GM23338 (cell line): ENCODE measurements at regions not wholly inside any gene's neighbourhood (a gene's known extent, or its start where the extent isn't known, plus 50 kb on each side); places are given as distances from the start of the nearest gene placed in this dataset.
A peak's percentile ranks its signal among the peaks of the same experiment; 100 is the strongest.

ENCODE experiments used
- ATAC-seq: fragments of 200-7000 bp; cut with Tn5 transposase; 3 replicates; pipeline ENCODE4 v1.9.1; 2020
- DNase-seq: peaks from one replicate; pipeline ENCODE4 v3.0.0-alpha.2; 2015; ENCODE audit warnings: low spot score
- H2AFZ ChIP-seq: fragments of 200-600 bp; sonication (generic); 2 replicates; pipeline ENCODE4 v1.8.0; 2016; ENCODE audit warnings: antibody characterized with exemption, mild to moderate bottlenecking, moderate library complexity
- H3F3A ChIP-seq: fragments of 200-600 bp; sonication (generic); replicated peaks from 2 replicates; pipeline ENCODE4 v1.8.0; 2017; ENCODE audit warnings: antibody characterized with exemption, mixed run types, low read depth
- H3K27ac ChIP-seq: fragments of 200-600 bp; sonication (generic); 2 replicates; pipeline ENCODE4 v1.6.1; 2016; ENCODE audit warnings: low read depth
- H3K27me3 ChIP-seq: fragments of 200-600 bp; sonication (generic); 2 replicates; pipeline ENCODE4 v1.8.0; 2016; ENCODE audit warnings: mild to moderate bottlenecking, mixed run types, moderate library complexity; ENCODE audit not compliant: insufficient read depth
- H3K36me3 ChIP-seq: fragments of 200-600 bp; sonication (generic); 2 replicates; pipeline ENCODE4 v1.8.0; 2016; ENCODE audit warnings: mild to moderate bottlenecking; ENCODE audit not compliant: insufficient read depth
- H3K4me1 ChIP-seq: fragments of 200-600 bp; sonication (generic); 2 replicates; pipeline ENCODE4 v1.8.0; 2016; ENCODE audit warnings: mild to moderate bottlenecking, moderate library complexity; ENCODE audit not compliant: insufficient read depth
- H3K4me2 ChIP-seq: fragments of 200-600 bp; sonication (generic); 2 replicates; pipeline ENCODE4 v1.7.1; 2017; ENCODE audit warnings: mixed run types
- H3K4me3 ChIP-seq: fragments of 200-600 bp; sonication (generic); 2 replicates; pipeline ENCODE4 v1.6.1; 2016; ENCODE audit warnings: mixed run types
- H3K79me2 ChIP-seq: fragments of 200-600 bp; sonication (generic); replicated peaks from 2 replicates; pipeline ENCODE4 v1.8.0; 2017; ENCODE audit warnings: mild to moderate bottlenecking; ENCODE audit not compliant: insufficient read depth
- H3K9me2 ChIP-seq: fragments of 200-600 bp; sonication (generic); 2 replicates; pipeline ENCODE4 v1.8.0; 2017; ENCODE audit not compliant: insufficient read depth
- H4K20me1 ChIP-seq: fragments of 200-600 bp; sonication (generic); replicated peaks from 2 replicates; pipeline ENCODE4 v1.8.0; 2017; ENCODE audit warnings: mild to moderate bottlenecking; ENCODE audit not compliant: insufficient read depth
- H3K27ac Mint-ChIP-seq: 2 replicates; pipeline ENCODE4 v1.8.0; 2020; ENCODE audit warnings: inconsistent platforms, mild to moderate bottlenecking, moderate library complexity, mixed read lengths
- H3K27me3 Mint-ChIP-seq: 3 replicates; pipeline ENCODE4 v1.8.0; 2022; ENCODE audit warnings: low read depth, mild to moderate bottlenecking, moderate library complexity, mixed read lengths, inconsistent platforms; ENCODE audit not compliant: insufficient read depth, poor library complexity
- H3K36me3 Mint-ChIP-seq: 3 replicates; pipeline ENCODE4 v1.8.0; 2021; ENCODE audit warnings: low read depth, mild to moderate bottlenecking, inconsistent platforms, moderate library complexity, mixed read lengths
- H3K4me1 Mint-ChIP-seq: 3 replicates; pipeline ENCODE4 v1.8.0; 2020; ENCODE audit warnings: mild to moderate bottlenecking, inconsistent platforms, mixed read lengths
- H3K4me3 Mint-ChIP-seq: 3 replicates; pipeline ENCODE4 v1.8.0; 2021; ENCODE audit warnings: moderate library complexity, mild to moderate bottlenecking, inconsistent platforms, mixed read lengths
- H3K9me3 Mint-ChIP-seq: 3 replicates; pipeline ENCODE4 v1.8.0; 2020; ENCODE audit warnings: moderate library complexity, mild to moderate bottlenecking, inconsistent platforms, mixed read lengths
- CREB1 ChIP-seq: fragments of 250-450 bp; sonication (Bioruptor Pico); IDR thresholded peaks from 2 replicates; pipeline ENCODE4 v1.5.0; 2020; ENCODE audit warnings: low read depth, mild to moderate bottlenecking, moderate library complexity
- EZH2 ChIP-seq: fragments of 200-600 bp; sonication (generic); IDR thresholded peaks from one replicate; pipeline ENCODE4 v1.8.0; 2017; ENCODE audit warnings: antibody characterized with exemption, mild to moderate bottlenecking, low read depth; ENCODE audit not compliant: unreplicated experiment
- EZH2phosphoT487 ChIP-seq: fragments of 200-600 bp; sonication (generic); IDR thresholded peaks from one replicate; pipeline ENCODE4 v1.8.1; 2018; ENCODE audit warnings: antibody characterized with exemption; ENCODE audit not compliant: unreplicated experiment
- JUNB ChIP-seq: IDR thresholded peaks from one replicate; pipeline ENCODE4 v1.6.1; 2016; ENCODE audit warnings: antibody characterized with exemption; ENCODE audit not compliant: unreplicated experiment
- NANOG ChIP-seq: IDR thresholded peaks from 2 replicates; pipeline ENCODE4 v1.6.1; 2016; ENCODE audit warnings: antibody characterized with exemption, borderline replicate concordance
- POLR2AphosphoS5 ChIP-seq: IDR thresholded peaks from 2 replicates; pipeline ENCODE4 v1.6.1; 2016; ENCODE audit warnings: antibody characterized with exemption, low read depth
- STAT1 ChIP-seq: IDR thresholded peaks from one replicate; pipeline ENCODE4 v1.6.1; 2016; ENCODE audit warnings: antibody characterized with exemption; ENCODE audit not compliant: unreplicated experiment
- ZNF114 ChIP-seq: fragments of 250-450 bp; sonication (Bioruptor Pico); IDR thresholded peaks from 2 replicates; pipeline ENCODE4 v1.5.0; 2020; ENCODE audit warnings: mild to moderate bottlenecking, moderate library complexity
- ZNF331 ChIP-seq: fragments of 250-450 bp; sonication (Bioruptor Pico); IDR thresholded peaks from 2 replicates; pipeline ENCODE4 v1.5.0; 2020; ENCODE audit warnings: low read depth, mild to moderate bottlenecking, moderate library complexity
- TF ChIP-seq, protein P1 (sequence below): IDR thresholded peaks from one replicate; pipeline ENCODE4 v1.6.1; 2018; ENCODE audit warnings: antibody characterized with exemption; ENCODE audit not compliant: unreplicated experiment
- TF ChIP-seq, protein P2 (sequence below): IDR thresholded peaks from 2 replicates; pipeline ENCODE4 v1.6.1; 2016; ENCODE audit warnings: antibody characterized with exemption
- TF ChIP-seq, protein P3 (sequence below), 2 experiments: fragments of 200-600 bp in 1 of 2; sonication (generic) in 1 of 2; conservative IDR thresholded peaks; 2 replicates each; pipeline versions ENCODE4 v1.5.1 to v1.6.1; 2016 to 2017; ENCODE audit warnings: antibody characterized with exemption in 2 of 2, low read depth in 2 of 2, mild to moderate bottlenecking in 2 of 2, moderate library complexity in 1 of 2
- TF ChIP-seq, protein P4 (sequence below): fragments of 250-450 bp; sonication (Bioruptor Pico); IDR thresholded peaks from 2 replicates; pipeline ENCODE4 v1.5.0; 2020; ENCODE audit warnings: mild to moderate bottlenecking, moderate library complexity

DNA sequence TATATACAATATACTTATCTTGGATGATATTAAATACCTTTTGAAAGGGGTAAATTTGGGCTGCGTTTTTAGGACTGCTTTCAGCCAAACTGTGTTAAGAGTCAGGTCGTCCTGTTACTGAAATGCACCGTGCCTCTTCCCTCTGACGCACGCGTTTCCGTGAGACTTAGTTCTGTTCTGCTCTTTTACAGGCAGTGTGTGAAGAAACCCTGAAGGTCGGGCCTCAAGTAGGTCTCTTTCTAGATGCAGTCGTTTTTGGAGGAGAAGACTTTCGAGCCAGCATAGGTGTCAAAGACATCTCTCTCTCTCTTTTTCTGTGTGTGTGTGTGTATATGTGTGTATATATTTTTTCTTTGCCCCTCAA is 107.0 kb downstream of the ZIC5 start:
- Mint-ChIP-seq H3K4me1 (peaks cover 82% of the 10 kb centered on the region), H3K4me3 (no peak overlapping the region), H3K27ac (peak overlapping the region; percentile 34; the same call in 1 of the 2 replicates), H3K9me3 (no peaks in the 10 kb centered on the region), H3K36me3 (no peaks in the 10 kb centered on the region), H3K27me3 (peaks cover 2% of the 10 kb centered on the region)
- no peaks in the 10 kb centered on the region for H3F3A ChIP-seq
- H4K20me1 ChIP-seq = no peaks in the 10 kb centered on the region
- H3K79me2 ChIP-seq = no peaks in the 10 kb centered on the region
- TF ChIP-seq EZH2phosphoT487 (no peak), STAT1 (no peak), POLR2AphosphoS5 (no peak), NANOG (no peak), JUNB (no peak), EZH2 (no peak), ZNF331 (CRISPR knock-in tag) (no peak), ZNF114 (CRISPR knock-in tag) (no peak), CREB1 (CRISPR knock-in tag) (no peak)
- TF ChIP-seq, protein P1, sequence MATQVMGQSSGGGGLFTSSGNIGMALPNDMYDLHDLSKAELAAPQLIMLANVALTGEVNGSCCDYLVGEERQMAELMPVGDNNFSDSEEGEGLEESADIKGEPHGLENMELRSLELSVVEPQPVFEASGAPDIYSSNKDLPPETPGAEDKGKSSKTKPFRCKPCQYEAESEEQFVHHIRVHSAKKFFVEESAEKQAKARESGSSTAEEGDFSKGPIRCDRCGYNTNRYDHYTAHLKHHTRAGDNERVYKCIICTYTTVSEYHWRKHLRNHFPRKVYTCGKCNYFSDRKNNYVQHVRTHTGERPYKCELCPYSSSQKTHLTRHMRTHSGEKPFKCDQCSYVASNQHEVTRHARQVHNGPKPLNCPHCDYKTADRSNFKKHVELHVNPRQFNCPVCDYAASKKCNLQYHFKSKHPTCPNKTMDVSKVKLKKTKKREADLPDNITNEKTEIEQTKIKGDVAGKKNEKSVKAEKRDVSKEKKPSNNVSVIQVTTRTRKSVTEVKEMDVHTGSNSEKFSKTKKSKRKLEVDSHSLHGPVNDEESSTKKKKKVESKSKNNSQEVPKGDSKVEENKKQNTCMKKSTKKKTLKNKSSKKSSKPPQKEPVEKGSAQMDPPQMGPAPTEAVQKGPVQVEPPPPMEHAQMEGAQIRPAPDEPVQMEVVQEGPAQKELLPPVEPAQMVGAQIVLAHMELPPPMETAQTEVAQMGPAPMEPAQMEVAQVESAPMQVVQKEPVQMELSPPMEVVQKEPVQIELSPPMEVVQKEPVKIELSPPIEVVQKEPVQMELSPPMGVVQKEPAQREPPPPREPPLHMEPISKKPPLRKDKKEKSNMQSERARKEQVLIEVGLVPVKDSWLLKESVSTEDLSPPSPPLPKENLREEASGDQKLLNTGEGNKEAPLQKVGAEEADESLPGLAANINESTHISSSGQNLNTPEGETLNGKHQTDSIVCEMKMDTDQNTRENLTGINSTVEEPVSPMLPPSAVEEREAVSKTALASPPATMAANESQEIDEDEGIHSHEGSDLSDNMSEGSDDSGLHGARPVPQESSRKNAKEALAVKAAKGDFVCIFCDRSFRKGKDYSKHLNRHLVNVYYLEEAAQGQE = no peak
- TF ChIP-seq, protein P2, sequence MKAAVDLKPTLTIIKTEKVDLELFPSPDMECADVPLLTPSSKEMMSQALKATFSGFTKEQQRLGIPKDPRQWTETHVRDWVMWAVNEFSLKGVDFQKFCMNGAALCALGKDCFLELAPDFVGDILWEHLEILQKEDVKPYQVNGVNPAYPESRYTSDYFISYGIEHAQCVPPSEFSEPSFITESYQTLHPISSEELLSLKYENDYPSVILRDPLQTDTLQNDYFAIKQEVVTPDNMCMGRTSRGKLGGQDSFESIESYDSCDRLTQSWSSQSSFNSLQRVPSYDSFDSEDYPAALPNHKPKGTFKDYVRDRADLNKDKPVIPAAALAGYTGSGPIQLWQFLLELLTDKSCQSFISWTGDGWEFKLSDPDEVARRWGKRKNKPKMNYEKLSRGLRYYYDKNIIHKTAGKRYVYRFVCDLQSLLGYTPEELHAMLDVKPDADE = no peak
- TF ChIP-seq, protein P3, sequence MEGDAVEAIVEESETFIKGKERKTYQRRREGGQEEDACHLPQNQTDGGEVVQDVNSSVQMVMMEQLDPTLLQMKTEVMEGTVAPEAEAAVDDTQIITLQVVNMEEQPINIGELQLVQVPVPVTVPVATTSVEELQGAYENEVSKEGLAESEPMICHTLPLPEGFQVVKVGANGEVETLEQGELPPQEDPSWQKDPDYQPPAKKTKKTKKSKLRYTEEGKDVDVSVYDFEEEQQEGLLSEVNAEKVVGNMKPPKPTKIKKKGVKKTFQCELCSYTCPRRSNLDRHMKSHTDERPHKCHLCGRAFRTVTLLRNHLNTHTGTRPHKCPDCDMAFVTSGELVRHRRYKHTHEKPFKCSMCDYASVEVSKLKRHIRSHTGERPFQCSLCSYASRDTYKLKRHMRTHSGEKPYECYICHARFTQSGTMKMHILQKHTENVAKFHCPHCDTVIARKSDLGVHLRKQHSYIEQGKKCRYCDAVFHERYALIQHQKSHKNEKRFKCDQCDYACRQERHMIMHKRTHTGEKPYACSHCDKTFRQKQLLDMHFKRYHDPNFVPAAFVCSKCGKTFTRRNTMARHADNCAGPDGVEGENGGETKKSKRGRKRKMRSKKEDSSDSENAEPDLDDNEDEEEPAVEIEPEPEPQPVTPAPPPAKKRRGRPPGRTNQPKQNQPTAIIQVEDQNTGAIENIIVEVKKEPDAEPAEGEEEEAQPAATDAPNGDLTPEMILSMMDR (conservative IDR thresholded peaks at IDR 0.05; ENCODE audit: low read depth in 2 of 2) = no peak
- TF ChIP-seq, protein P4, sequence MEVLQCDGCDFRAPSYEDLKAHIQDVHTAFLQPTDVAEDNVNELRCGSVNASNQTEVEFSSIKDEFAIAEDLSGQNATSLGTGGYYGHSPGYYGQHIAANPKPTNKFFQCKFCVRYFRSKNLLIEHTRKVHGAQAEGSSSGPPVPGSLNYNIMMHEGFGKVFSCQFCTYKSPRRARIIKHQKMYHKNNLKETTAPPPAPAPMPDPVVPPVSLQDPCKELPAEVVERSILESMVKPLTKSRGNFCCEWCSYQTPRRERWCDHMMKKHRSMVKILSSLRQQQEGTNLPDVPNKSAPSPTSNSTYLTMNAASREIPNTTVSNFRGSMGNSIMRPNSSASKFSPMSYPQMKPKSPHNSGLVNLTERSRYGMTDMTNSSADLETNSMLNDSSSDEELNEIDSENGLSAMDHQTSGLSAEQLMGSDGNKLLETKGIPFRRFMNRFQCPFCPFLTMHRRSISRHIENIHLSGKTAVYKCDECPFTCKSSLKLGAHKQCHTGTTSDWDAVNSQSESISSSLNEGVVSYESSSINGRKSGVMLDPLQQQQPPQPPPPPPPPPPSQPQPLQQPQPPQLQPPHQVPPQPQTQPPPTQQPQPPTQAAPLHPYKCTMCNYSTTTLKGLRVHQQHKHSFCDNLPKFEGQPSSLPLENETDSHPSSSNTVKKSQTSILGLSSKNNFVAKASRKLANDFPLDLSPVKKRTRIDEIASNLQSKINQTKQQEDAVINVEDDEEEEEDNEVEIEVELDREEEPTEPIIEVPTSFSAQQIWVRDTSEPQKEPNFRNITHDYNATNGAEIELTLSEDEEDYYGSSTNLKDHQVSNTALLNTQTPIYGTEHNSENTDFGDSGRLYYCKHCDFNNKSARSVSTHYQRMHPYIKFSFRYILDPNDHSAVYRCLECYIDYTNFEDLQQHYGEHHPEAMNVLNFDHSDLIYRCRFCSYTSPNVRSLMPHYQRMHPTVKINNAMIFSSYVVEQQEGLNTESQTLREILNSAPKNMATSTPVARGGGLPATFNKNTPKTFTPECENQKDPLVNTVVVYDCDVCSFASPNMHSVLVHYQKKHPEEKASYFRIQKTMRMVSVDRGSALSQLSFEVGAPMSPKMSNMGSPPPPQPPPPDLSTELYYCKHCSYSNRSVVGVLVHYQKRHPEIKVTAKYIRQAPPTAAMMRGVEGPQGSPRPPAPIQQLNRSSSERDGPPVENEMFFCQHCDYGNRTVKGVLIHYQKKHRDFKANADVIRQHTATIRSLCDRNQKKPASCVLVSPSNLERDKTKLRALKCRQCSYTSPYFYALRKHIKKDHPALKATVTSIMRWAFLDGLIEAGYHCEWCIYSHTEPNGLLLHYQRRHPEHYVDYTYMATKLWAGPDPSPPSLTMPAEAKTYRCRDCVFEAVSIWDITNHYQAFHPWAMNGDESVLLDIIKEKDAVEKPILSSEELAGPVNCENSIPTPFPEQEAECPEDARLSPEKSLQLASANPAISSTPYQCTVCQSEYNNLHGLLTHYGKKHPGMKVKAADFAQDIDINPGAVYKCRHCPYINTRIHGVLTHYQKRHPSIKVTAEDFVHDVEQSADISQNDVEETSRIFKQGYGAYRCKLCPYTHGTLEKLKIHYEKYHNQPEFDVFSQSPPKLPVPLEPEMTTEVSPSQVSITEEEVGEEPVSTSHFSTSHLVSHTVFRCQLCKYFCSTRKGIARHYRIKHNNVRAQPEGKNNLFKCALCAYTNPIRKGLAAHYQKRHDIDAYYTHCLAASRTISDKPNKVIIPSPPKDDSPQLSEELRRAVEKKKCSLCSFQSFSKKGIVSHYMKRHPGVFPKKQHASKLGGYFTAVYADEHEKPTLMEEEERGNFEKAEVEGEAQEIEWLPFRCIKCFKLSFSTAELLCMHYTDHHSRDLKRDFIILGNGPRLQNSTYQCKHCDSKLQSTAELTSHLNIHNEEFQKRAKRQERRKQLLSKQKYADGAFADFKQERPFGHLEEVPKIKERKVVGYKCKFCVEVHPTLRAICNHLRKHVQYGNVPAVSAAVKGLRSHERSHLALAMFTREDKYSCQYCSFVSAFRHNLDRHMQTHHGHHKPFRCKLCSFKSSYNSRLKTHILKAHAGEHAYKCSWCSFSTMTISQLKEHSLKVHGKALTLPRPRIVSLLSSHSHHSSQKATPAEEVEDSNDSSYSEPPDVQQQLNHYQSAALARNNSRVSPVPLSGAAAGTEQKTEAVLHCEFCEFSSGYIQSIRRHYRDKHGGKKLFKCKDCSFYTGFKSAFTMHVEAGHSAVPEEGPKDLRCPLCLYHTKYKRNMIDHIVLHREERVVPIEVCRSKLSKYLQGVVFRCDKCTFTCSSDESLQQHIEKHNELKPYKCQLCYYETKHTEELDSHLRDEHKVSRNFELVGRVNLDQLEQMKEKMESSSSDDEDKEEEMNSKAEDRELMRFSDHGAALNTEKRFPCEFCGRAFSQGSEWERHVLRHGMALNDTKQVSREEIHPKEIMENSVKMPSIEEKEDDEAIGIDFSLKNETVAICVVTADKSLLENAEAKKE (CRISPR knock-in tag) = no peak
- no peak overlapping the region for H2AFZ ChIP-seq
- no peaks in the 10 kb centered on the region for H3K27me3 ChIP-seq
- H3K27ac ChIP-seq = no peak overlapping the region
- peak; percentile 63 for ATAC-seq
- H3K9me2 ChIP-seq = no peaks in the 10 kb centered on the region
- H3K4me2 ChIP-seq = peak overlapping the region; percentile 53; the same call in 1 of the 2 replicates
- no peak overlapping the region; the same call in 1 of the 2 replicates for H3K4me3 ChIP-seq
- peaks cover 78% of the 10 kb centered on the region for H3K4me1 ChIP-seq
- H3K36me3 ChIP-seq = no peaks in the 10 kb centered on the region
- DNase-seq = peak; percentile 55
